VCaP (cell line): ENCODE measurements at regions not wholly inside any gene's neighbourhood (a gene's known extent, or its start where the extent isn't known, plus 50 kb on each side); places are given as distances from the start of the nearest gene placed in this dataset.

ENCODE experiments used
- H3K27ac ChIP-seq: fragments of 450-650 bp; 2 replicates; pipeline ENCODE4 v1.5.1; 2017
- TF ChIP-seq, protein P1 (sequence below): fragments of 450-650 bp; conservative IDR thresholded peaks from 2 replicates; pipeline ENCODE4 v1.5.1; 2017; ENCODE audit warnings: mild to moderate bottlenecking, moderate library complexity

DNA sequence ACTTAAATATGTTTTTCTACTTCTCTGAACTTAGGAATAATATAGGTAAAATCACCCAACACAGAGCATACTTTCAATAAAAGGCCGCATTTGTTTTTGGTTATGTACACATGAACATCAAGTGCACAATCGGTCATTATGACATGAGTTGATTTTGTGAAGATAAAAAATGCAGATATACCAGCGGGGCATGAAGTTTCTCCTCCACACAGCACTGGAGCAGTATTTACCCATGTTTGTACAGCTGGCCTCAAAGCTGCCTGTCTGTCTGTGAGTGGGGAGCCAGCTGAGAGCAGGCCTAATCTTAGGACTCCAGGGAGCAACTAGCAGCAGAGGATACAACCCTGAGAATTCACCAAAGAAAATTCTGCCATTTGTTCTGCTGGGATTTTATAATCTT lies 206.5 kb downstream of the TPBG start:
- TF ChIP-seq, protein P1, sequence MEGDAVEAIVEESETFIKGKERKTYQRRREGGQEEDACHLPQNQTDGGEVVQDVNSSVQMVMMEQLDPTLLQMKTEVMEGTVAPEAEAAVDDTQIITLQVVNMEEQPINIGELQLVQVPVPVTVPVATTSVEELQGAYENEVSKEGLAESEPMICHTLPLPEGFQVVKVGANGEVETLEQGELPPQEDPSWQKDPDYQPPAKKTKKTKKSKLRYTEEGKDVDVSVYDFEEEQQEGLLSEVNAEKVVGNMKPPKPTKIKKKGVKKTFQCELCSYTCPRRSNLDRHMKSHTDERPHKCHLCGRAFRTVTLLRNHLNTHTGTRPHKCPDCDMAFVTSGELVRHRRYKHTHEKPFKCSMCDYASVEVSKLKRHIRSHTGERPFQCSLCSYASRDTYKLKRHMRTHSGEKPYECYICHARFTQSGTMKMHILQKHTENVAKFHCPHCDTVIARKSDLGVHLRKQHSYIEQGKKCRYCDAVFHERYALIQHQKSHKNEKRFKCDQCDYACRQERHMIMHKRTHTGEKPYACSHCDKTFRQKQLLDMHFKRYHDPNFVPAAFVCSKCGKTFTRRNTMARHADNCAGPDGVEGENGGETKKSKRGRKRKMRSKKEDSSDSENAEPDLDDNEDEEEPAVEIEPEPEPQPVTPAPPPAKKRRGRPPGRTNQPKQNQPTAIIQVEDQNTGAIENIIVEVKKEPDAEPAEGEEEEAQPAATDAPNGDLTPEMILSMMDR: no peak
- no peak overlapping the region for H3K27ac ChIP-seq

DNA sequence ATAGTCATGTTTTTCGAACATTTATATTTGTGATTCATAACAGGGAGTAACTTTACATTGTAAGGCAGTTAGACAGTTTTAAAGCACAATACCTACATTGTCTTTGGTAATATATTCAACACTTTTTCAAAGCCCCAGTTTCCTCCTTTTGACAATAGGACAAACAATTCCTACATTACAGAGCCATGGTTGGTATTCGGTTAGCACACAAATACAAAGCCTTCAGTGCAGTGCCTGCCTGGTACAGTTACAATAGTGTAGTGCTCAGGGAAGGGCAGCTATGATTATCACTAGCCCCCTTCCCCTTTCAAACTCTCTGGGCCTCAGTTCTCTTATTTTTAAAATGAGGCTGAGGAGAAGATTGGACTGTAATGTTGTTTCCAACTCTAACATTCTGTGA lies 207.8 kb downstream of the TPBG start:
- H3K27ac ChIP-seq: no peak overlapping the region
- TF ChIP-seq, protein P1: no peak

DNA sequence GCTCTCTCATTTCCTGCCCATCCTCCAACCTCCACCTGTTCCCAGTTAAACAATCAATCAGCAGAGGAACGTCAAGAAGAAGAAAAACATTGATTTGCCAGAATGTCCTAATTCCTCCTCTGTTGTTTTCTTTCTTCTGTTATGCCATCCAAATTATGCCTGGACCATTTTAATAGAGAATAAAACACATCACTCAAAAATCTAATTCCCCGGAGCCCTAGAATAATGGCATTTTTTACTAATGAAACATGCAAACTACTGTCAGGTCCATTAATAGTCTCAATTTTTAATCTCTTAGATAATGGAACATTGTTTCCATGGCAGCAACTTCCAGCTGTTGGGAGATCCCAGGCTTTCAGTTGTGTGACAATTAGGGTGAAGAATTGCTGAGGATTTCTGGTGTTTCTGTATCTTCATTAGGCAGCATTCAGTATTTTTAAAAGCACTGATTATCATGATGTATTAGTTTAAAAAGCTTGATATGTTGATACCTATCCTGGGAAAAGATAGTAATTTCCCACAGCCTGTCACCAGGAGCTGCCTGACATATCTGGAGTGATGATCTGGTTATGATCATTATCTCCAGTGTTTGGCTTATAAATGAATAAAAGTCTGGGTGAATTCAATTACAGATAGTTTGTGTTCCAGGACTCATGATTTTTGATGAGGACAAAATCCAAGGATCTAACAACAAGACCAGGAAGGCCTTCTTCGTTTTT lies 209.8 kb downstream of the TPBG start:
- TF ChIP-seq, protein P1: no peak
- no peak overlapping the region for H3K27ac ChIP-seq

DNA sequence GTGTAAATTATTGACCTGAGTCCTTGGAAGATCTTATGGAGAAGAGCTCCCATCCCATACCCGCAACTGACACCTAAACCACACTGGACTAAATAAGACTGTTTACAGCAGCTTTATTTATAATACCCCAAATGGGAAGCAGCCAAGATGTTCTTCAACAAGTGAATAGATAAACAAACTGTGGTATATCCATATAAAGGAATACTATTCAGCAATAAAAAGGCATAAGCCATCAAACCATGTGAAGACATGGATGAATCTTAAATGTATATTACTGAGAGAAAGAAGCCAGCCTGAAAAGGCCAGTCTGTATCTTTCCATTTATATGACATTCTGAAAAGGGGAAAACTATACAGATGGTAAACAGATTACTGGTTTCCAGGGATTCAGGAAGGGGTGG lies 212.7 kb downstream of the TPBG start:
- TF ChIP-seq, protein P1: no peak
- H3K27ac ChIP-seq: no peak overlapping the region

DNA sequence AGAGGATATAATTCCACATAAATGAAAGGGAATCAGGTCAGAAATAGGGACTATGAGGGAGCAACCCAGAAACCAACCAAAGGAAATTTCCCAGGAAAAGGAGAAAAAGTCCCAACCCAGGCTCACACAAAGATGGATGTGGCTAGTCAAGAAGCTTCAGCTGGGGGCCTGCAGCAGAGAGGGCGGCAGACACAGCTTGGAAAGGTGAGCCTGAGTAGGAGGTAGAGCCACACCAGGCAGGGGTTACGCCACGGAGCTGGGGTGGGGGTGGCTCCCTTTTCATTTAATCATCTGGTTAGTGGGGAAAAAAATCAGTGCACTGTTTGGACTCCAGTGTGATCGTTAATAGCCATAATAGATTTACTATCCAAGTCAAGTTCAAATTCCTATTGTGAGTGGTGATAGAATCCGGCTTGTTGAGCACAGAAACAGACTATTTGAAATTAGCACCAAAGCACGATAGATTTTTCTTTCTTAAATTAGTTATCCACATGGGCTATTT lies 220.6 kb downstream of the TPBG start:
- H3K27ac ChIP-seq: no peak overlapping the region
- TF ChIP-seq, protein P1: no peak

DNA sequence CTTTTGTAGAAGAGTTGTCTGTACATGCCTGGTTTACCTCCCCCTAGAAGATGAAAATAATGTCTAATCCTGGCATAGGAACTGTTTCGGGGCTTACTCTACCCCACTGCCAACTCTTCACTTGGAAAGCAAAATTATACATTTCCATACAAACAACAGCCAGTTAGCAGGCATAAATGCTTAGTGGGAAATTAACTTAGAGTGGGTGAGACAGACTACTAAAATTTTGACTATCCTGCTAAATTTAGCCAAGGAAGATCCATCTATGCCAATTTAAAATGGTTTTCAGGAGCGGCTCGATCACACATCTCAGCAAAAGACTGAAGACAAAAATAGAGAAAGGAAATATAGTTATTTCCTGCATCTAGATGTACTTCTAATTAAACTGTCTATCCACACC lies 221.2 kb downstream of the TPBG start:
- TF ChIP-seq, protein P1: no peak
- H3K27ac ChIP-seq: no peak overlapping the region

DNA sequence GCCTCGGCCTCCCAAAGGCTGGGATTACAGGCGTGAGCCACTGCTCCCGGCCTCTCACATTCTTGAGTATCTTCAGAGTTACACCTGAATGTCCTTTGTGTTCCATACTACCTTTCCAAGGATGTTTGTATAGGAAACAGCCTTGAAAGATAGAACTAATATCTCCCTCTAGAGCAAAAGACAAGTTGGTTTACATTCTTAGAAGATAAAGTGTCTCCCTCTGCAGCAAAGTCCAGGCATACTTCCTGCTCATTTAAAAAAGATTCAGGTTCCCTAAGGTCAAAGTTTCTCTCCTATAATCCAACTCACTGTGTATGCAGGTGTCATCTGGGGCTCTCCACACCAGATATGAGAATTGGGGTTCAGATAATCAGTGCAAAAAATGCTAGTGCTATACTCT lies 224.4 kb downstream of the TPBG start:
- TF ChIP-seq, protein P1: no peak
- H3K27ac ChIP-seq: no peak overlapping the region
